ENCODE measurements at regions not wholly inside any gene's neighbourhood (a gene's known extent, or its start where the extent isn't known, plus 50 kb on each side); places are given as distances from the start of the nearest gene placed in this dataset.

DNA sequence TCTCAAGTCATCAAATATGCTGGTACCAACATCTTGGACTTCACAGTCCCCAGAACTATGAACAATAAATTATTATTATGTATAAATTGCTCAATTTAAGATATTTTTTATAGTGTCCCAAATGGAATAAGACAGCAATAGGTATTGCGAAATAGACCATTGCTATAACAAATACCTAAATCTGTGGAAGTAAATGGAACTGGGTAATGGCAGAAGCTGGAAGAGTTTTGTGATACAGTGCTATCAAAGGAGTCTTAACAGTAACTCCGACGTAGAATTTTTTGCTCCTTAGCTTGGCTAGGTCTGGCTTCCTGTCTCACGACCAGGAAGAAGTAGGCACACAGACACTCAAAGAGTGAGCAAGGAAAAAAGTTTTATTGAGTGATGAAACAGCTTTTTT lies 1791.5 kb downstream of the PLA2G4A start:
- TF ChIP-seq, protein P1, sequence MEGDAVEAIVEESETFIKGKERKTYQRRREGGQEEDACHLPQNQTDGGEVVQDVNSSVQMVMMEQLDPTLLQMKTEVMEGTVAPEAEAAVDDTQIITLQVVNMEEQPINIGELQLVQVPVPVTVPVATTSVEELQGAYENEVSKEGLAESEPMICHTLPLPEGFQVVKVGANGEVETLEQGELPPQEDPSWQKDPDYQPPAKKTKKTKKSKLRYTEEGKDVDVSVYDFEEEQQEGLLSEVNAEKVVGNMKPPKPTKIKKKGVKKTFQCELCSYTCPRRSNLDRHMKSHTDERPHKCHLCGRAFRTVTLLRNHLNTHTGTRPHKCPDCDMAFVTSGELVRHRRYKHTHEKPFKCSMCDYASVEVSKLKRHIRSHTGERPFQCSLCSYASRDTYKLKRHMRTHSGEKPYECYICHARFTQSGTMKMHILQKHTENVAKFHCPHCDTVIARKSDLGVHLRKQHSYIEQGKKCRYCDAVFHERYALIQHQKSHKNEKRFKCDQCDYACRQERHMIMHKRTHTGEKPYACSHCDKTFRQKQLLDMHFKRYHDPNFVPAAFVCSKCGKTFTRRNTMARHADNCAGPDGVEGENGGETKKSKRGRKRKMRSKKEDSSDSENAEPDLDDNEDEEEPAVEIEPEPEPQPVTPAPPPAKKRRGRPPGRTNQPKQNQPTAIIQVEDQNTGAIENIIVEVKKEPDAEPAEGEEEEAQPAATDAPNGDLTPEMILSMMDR (IDR thresholded peaks at IDR 0.05; ENCODE audit: low read depth, low read length, missing input control), result no peak
- TF ChIP-seq EGR1 (IDR thresholded peaks at IDR 0.05; ENCODE audit: low read depth in 2 of 2) (no peak), RXRA (IDR thresholded peaks at IDR 0.05) (no peak), ATF3 (IDR thresholded peaks at IDR 0.05) (no peak), RAD21 (IDR thresholded peaks at IDR 0.05) (no peak), TAF1 (conservative IDR thresholded peaks at IDR 0.05) (no peak), GABPA (IDR thresholded peaks at IDR 0.05 in 1 of 2, conservative IDR thresholded peaks at IDR 0.05 in 1 of 2) (no peak)
- TF ChIP-seq, protein P2, sequence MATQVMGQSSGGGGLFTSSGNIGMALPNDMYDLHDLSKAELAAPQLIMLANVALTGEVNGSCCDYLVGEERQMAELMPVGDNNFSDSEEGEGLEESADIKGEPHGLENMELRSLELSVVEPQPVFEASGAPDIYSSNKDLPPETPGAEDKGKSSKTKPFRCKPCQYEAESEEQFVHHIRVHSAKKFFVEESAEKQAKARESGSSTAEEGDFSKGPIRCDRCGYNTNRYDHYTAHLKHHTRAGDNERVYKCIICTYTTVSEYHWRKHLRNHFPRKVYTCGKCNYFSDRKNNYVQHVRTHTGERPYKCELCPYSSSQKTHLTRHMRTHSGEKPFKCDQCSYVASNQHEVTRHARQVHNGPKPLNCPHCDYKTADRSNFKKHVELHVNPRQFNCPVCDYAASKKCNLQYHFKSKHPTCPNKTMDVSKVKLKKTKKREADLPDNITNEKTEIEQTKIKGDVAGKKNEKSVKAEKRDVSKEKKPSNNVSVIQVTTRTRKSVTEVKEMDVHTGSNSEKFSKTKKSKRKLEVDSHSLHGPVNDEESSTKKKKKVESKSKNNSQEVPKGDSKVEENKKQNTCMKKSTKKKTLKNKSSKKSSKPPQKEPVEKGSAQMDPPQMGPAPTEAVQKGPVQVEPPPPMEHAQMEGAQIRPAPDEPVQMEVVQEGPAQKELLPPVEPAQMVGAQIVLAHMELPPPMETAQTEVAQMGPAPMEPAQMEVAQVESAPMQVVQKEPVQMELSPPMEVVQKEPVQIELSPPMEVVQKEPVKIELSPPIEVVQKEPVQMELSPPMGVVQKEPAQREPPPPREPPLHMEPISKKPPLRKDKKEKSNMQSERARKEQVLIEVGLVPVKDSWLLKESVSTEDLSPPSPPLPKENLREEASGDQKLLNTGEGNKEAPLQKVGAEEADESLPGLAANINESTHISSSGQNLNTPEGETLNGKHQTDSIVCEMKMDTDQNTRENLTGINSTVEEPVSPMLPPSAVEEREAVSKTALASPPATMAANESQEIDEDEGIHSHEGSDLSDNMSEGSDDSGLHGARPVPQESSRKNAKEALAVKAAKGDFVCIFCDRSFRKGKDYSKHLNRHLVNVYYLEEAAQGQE (IDR thresholded peaks at IDR 0.05), result no peak

Measured in liver (tissue), 3 donors.